Right ventricle myocardium inferior (tissue), 1 donor: ENCODE measurements at regions not wholly inside any gene's neighbourhood (a gene's known extent, or its start where the extent isn't known, plus 50 kb on each side); places are given as distances from the start of the nearest gene placed in this dataset.
"Not testable (repeated sequence)": the region's sequence is repeated elsewhere in the genome, so short reads cannot be mapped to it uniquely, and the experiment has no call there.

Experiments used
- ATAC-seq: fragments of 200-7000 bp; cut with Tn5 transposase; one replicate; pipeline ENCODE4 v1.9.1; 2020; ENCODE audit warnings: mild to moderate bottlenecking, moderate library complexity
- DNase-seq: peaks from one replicate; pipeline ENCODE4 v3.0.0; 2021; ENCODE audit errors: missing footprints
- intact Hi-C: fragments of 100-400 bp; cut with DNase I; formaldehyde crosslinking; loops from one replicate; pipeline ENCODE4 v1.11.0; 2022
- donor health status: DM: no; HTN: yes; CAD: no; lungs with severe emphysema.

DNA sequence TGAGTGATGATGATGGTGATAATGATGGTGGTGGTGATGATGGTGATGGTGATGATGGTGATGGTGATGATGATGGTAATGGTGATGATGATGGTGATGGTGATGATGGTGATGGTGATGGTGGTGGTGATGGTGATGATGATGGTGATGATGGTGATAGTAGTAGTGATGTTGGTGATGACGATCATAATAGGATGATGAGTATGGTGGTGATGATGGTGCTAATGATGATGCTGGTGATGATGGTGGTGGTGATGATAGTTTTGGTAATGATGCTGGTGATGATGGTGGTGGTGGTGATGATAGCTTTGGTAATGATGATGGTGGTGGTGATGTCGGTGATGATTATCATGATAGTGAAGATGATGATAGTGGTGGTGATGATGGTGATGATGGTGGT, 171.5 kb upstream of the SFSWAP start:
- intact Hi-C loops = no loop called here
- DNase-seq (no peak), ATAC-seq (no peak)

- intact Hi-C loops = no loop called here
- ATAC-seq = no peak
- DNase-seq = no peak
These were observed 170.7 kb upstream of the SFSWAP start for GRCh38 chr12:131540138-131540623.

DNA sequence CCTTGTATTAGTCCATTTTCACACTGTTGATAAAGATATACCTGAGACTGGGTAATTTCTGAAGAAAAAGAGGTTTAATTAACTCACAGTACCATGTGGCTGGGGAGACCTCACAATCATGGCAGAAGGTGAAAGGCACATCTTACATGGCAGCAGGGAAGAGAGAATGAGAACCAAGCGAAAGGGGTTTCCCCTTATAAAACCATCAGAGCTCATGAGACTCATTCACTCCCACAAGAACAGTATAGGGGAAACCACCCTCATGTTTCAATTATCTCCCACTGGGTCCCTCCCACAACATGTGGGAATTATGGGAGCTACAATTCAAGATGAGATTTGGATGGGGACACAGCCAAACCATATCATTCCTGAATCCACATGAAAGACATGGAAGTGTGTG, 169.4 kb upstream of the SFSWAP start:
- ATAC-seq, intact Hi-C loops, DNase-seq: not testable (repeated sequence)

- DNase-seq (no peak), ATAC-seq (no peak)
- intact Hi-C loops = no loop called here
These were observed 168.5 kb upstream of the SFSWAP start for GRCh38 chr12:131542351-131542750.

DNA sequence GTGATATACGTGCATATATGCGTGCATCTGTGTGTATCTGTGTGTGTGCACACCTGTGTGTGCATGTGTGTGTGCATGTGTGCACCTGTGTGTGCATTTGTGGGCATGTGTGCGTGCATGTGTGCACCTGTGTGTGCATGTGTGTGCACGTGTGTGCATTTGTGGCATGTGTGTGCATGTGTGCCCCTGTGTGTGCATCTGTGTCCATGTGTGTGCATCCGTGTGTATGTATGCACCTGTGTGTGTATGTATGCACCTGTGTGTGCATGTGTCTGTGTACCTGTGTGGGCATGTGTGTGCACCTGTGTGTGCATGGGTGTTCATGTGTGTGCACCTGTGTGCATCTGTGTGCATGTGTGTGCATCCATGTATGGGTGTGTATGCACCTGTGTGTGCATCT, 167.8 kb upstream of the SFSWAP start:
- ATAC-seq (no peak), DNase-seq (no peak)
- intact Hi-C loops = no loop called here

DNA sequence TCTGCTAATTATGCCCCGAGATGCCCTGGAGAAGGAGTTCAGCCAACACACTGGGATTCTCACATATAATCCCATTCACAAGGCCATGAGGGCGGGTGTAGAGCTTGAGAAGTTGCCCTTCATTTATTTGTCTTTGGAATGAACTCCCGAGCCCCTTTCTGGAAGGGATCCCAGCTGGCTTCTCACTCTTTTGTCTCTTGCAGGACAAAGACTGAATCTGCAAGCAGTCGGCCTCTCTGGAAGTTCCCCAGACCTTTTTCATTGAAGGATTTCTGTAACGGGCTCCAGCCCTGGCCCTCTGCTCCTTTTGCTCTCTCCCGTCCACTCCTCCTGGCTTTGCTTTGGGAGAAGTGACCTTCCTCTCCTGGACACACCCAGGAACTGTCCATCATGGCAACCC, 163.3 kb upstream of the SFSWAP start:
- ATAC-seq (no peak), DNase-seq (no peak)
- intact Hi-C loops = no loop called here

GRCh38 chr12:131550121-131550520, 160.8 kb upstream of the SFSWAP start:
- no peak for ATAC-seq
- no peak for DNase-seq
- intact Hi-C loops = no loop called here

GRCh38 chr12:131551675-131552491, 159.0 kb upstream of the SFSWAP start:
- DNase-seq = no peak
- intact Hi-C loops = no loop called here
- ATAC-seq = no peak

- DNase-seq (no peak), ATAC-seq (no peak)
- intact Hi-C loops = no loop called here
These were observed 158.4 kb upstream of the SFSWAP start for GRCh38 chr12:131552492-131552863.

DNA sequence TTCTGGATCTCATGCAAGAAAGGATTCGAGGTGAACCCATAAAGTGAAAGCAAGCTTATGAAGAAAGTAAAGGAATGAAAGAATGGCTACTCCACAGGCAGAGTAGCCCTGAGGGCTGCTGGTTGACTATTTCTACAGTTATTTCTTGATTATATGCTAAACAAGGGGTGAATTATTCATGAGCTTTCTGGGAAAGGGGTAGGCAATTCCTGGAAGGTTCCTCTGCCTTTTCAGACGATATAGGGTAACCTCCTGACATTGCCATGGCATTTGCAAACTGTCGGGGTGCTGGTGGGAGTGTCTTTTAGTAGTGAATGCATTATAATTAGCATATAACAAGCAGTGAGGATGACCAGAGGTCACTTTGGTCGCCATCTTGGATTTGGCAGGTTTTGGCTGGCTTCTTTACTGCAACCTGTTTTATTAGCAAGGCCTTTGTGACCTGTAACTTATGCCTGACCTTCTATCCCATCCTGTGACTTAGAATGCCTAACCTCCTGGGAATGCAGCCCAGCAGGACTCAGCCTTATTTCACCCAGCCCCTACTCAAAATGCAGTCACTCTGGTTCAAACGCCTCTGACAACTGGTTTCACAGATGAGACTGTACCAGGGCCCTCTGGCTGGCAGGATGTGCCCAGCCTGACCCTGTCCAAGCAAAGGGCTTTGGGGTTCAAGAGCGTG, 157.7 kb upstream of the SFSWAP start:
- DNase-seq (no peak), ATAC-seq (no peak)
- intact Hi-C loops = no loop called here

DNA sequence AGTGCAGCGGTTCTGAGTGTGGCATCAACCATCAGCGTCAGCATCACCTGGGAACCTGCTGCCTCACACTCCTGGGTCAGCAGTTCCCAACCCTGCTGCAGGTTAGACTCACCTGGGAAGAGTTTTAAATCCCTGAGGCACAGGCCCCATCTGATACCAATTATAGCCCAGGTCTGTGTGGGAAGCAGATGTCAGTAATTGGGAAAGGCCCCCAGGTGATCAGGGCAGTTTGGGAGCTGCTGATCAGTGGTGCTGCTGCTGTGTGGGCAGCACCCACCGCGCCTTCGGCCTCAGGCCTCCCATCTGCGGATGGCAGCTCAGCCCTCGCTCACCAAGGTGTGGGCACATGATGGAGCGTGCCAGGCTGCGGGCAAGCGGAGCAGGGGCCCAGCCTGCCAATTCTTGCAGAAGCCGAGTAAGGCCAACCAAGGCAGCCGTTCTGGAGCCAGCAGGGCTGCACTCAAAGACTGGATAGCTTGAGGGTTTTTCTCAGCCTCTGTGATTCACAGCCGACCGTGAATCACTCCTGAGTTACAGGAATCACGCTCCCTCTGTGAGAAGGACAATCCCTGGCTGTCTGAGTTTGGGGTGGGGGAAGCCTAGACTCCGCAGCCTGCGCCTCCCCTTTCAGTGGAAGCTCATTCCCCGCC, 155.6 kb upstream of the SFSWAP start:
- DNase-seq = no peak
- intact Hi-C loops = no loop called here
- ATAC-seq = no peak

GRCh38 chr12:131555866-131556265, 155.0 kb upstream of the SFSWAP start:
- intact Hi-C loops = no loop called here
- no peak for ATAC-seq
- DNase-seq = no peak

DNA sequence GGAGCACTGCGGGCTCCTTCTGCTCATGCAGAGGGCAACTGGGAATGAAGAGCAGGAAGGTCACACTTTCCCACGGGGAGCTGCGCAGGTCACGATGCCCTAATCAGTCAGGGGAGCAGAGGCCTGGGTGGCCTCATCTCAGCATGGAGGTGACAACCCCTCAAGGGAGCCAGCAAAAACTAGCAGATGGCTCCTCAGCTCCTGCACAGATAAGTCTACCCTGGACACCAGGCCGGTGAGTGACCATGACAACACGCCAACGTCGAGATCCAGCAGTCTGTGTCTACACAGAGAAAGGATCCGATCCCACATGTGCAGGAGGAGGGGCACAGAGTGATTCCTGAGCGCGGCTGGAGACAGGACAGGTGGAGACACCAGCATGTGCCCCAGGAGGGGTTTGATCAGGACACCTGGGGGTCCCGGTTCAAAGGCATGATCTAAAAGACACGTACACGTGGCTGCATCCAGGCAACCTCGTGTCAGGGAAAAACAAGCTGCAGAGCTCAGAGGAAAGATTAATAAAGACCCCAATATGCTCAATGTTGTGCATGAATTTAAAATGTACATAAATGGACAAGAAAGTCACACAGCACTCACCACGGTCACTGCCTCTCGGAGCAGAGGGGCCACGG, 153.7 kb upstream of the SFSWAP start:
- ATAC-seq (no peak), DNase-seq (no peak)
- intact Hi-C loops = no loop called here

DNA sequence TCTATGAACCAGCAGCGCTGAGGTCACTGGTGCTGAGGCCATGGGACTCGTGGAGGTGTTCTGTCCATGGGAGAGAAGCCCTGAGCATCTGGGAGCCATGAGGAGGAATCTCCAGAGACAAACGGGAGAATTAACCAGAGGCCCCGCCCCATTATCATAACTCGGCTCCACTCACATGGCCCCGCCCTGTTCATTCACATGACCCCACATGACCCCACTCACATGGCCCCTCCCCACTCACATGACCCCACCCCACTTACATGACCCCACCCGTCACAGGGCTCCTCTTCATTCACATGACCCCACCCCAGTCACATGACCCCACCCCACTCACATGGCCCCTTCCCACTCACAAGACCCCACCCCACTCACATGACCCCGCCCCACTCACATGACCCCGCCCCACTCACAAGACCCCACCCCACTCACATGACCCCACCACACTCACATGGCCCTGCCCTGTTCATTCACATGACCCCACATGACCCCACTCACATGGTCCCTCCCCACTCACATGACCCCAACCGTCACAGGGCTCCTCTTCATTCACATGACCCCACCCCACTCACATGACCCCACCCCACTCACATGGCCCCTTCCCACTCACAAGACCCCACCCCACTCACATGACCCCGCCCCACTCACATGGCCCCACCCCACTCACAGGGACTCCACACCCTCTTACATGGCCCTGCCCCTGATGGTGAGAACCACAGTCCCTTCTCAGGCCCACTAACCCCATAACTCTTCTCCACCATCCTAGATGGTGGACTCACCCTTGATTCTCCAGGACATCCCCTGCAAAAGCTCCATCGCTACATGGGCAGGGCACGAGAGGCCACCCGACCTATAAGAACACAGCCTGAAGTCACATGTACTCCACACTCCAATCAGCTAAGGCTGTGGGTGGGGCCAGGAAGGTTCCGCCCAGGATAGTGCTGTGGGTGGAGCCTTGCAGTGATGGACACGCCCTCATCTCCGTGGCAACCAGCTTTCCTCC, 151.1 kb upstream of the SFSWAP start:
- ATAC-seq (no peak), DNase-seq (no peak)
- intact Hi-C loops = no loop called here

GRCh38 chr12:131561051-131561450, 149.8 kb upstream of the SFSWAP start:
- intact Hi-C loops = no loop called here
- no peak for ATAC-seq

DNA sequence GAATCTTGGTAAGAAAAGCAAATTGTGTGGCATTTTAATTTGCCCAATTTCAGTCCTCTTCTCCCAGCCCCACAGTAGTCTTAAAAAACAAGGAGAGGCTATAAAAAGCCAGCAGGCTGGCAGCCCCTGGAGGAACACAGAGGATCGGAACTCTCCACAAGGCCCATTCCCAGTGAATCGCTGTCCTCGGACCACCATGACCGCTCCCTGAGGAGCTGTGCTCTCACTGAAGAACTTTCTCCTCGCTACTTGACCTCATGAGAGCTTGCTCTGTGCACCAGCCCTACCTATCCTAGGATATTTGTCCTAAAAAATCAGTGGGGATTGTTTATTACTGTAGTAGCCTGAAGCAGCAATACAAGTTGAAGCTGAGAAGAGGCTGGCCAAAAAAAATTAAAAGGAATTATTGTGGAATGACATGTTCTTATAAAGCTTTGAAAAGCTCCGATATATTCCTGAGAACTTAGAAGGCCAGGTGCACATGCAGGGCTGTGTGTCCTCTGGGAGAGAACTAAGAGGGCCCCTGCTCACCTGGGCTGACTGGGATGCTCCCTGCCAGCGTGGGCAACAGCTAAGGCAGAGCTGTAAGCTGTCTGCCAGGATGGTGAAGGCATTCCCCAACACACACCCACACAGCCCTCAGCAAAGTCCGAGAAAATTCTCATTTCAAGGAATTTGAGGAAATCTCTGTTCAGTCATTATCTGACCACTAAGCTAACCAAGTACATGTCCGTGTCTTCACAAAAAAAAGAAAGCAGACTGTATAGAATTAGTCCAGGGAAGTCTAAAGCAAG, 148.8 kb upstream of the SFSWAP start:
- ATAC-seq (no peak), DNase-seq (no peak)
- intact Hi-C loops = no loop called here

More at GRCh38 chr12:131561051-131561450, 149.8 kb upstream of the SFSWAP start:
- DNase-seq = no peak

DNA sequence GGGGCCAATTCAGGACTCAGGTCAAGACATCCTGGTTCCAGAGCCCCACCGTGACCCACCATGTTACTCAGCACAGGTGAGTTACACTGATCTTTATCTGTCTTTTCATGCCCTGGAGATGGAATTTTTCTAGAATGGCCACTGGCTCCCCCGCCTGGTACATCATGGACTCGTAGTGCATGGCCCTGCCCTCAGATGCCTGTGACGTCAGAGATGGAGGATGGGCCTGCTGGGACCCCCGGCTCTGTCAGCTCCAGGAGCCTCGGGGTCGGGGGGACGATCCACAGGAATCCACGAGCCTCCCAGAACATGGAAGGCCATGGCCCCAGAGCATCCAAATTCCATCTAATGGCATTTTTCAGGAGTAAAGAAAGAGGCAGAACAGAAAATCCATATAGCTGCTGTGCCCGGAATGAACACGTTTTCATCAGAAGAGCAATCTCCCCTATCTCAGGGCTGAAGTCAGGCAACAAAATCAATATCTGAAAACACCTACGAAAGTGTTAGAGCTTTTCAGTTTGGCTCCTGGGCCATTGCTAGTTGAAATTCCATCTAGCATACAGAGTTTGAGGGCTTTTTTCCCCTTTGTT, 146.7 kb upstream of the SFSWAP start:
- DNase-seq, ATAC-seq, intact Hi-C loops: not testable (repeated sequence)
